Bronchial epithelial cell (primary cell): ENCODE measurements at regions not wholly inside any gene's neighbourhood (a gene's known extent, or its start where the extent isn't known, plus 50 kb on each side); places are given as distances from the start of the nearest gene placed in this dataset.

Source experiments
- DNase-seq: peaks from one replicate; pipeline ENCODE4 v3.0.0-alpha.2; 2010; ENCODE audit warnings: low read depth
- FAIRE-seq: peaks from 2 replicates; lab custom pipeline; 2011; peaks lifted over from hg19 to GRCh38; lab: Jason Lieb, UNC
- H3K27me3 ChIP-seq: 2 replicates; pipeline ENCODE4 v1.5.1; 2011; ENCODE audit warnings: low read length; ENCODE audit not compliant: control insufficient read depth, insufficient read depth
- H3K36me3 ChIP-seq: 2 replicates; pipeline ENCODE4 v1.5.1; 2011; ENCODE audit warnings: low read length; ENCODE audit not compliant: control insufficient read depth, insufficient read depth
- H3K4me3 ChIP-seq: 2 replicates; pipeline ENCODE4 v1.5.1; 2011; ENCODE audit warnings: mild to moderate bottlenecking, low read depth, low read length, control low read depth
- CTCF ChIP-seq: IDR thresholded peaks from 2 replicates; pipeline ENCODE4 v1.5.1; 2011; ENCODE audit warnings: mild to moderate bottlenecking, moderate library complexity, low read length, control low read depth, inconsistent platforms; ENCODE audit not compliant: insufficient read depth, severe bottlenecking

DNA sequence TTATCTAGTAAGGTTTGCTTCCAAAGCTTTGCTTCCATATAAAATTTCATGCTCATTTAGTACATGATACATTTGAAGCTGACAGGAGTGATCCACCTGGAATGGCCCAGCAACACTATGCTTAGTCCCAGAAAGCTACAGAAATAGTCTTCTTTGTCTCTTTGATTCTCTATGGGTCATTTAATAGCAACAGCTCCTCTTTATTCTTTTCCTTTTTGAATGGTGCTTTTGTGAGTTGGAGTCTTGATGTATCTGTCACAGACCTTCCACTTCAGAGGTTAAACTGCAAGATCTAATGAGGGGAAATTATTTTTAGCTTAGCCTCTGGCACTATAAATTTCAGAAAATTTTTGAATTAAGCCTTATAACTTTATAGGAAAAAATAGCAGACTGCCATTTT, 509.5 kb downstream of the KCNA4 start:
- Histone ChIP-seq H3K4me3 (no peak overlapping the region), H3K36me3 (no peaks in the 10 kb centered on the region), H3K27me3 (no peaks in the 10 kb centered on the region)
- no peak for TF ChIP-seq CTCF
- DNase-seq = no peak
- FAIRE-seq = no peak

DNA sequence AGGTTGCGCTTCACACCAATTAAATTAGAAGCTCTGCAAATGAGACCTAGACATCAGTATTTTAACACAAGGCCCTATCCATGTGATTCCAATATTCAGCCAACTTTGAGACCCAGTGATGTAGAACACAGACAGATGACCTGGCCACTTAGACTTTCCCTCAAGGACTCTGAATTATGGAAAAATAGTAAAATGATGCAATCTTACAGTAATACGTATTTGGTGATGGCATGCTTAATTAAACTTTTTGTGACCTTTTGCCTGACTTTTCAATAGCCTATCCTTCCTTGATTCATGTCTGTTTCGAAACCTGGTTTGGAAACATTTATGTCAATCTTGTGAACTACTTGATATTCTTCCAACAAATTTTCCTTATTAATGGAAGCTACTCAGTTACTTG, 521.2 kb downstream of the KCNA4 start:
- Histone ChIP-seq H3K4me3 (no peak overlapping the region), H3K27me3 (no peaks in the 10 kb centered on the region), H3K36me3 (no peaks in the 10 kb centered on the region)
- FAIRE-seq (no peak), DNase-seq (peak; percentile 9)
- no peak for TF ChIP-seq CTCF

- no peak for TF ChIP-seq CTCF
- Histone ChIP-seq H3K36me3 (no peaks in the 10 kb centered on the region), H3K27me3 (no peaks in the 10 kb centered on the region), H3K4me3 (no peak overlapping the region)
- DNase-seq (no peak), FAIRE-seq (no peak)
Measured at GRCh38 chr11:29490938-29491337, 525.9 kb downstream of the KCNA4 start.

DNA sequence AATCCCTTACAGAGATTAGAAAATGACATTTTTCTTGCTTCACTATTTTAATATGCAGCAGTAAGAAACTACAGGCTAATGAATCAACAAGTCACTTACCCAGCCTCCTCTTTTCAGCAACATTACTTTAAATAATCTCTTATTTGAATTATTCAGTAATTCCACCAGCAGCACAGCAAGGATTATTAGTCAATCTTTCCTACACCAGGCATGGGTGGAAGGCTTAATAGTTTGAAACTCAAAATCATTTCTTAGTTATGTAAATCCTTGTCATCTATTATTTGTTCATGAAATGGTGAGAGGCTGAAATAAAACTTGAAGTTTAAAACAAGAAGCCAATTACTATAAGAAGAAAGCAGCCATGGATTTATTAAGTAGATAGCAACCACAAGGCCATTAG, 530.5 kb downstream of the KCNA4 start:
- no peaks in the 10 kb centered on the region for H3K36me3 ChIP-seq
- no peak for TF ChIP-seq CTCF
- H3K4me3 ChIP-seq = no peak overlapping the region
- FAIRE-seq (no peak), DNase-seq (no peak)
- no peaks in the 10 kb centered on the region for H3K27me3 ChIP-seq

- no peak for DNase-seq
- H3K4me3 ChIP-seq = no peak overlapping the region
- TF ChIP-seq CTCF = no peak
- no peaks in the 10 kb centered on the region for H3K27me3 ChIP-seq
- H3K36me3 ChIP-seq = no peaks in the 10 kb centered on the region
- FAIRE-seq = no peak
Measured at GRCh38 chr11:29485641-29486040, 531.2 kb downstream of the KCNA4 start.

- TF ChIP-seq CTCF = no peak
- Histone ChIP-seq H3K36me3 (no peaks in the 10 kb centered on the region), H3K4me3 (no peak overlapping the region), H3K27me3 (no peaks in the 10 kb centered on the region)
- DNase-seq (no peak), FAIRE-seq (no peak)
Measured at GRCh38 chr11:29484548-29484947, 532.3 kb downstream of the KCNA4 start.
